Hematopoietic multipotent progenitor cell treated with erythropoietin and hydrocortisone succinate and interleukin-3 and kit ligand, for 8 days (in vitro differentiated cells): ENCODE measurements at regions not wholly inside any gene's neighbourhood (a gene's known extent, or its start where the extent isn't known, plus 50 kb on each side); places are given as distances from the start of the nearest gene placed in this dataset.

ENCODE experiments used
- DNase-seq: peaks from one replicate; pipeline ENCODE4 v3.0.0-alpha.2; 2015

- DNase-seq: no peak
These were observed 59.8 kb upstream of the FHIT start for GRCh38 chr3:61311044-61311443.

- no peak for DNase-seq
These were observed 64.6 kb upstream of the FHIT start for GRCh38 chr3:61315871-61316270.

- no peak for DNase-seq
These were observed 71.8 kb upstream of the FHIT start for GRCh38 chr3:61323094-61323493.

- no peak for DNase-seq
These were observed 80.8 kb upstream of the FHIT start for GRCh38 chr3:61331929-61332552.

GRCh38 chr3:61333192-61333961 lies 82.1 kb upstream of the FHIT start:
- no peak for DNase-seq

GRCh38 chr3:61334783-61335182 lies 83.5 kb upstream of the FHIT start:
- DNase-seq: no peak

- no peak for DNase-seq
These were observed 89.7 kb upstream of the FHIT start for GRCh38 chr3:61340931-61341461.

GRCh38 chr3:61343543-61343942 lies 92.3 kb upstream of the FHIT start:
- DNase-seq: no peak

- no peak for DNase-seq
These were observed 93.8 kb upstream of the FHIT start for GRCh38 chr3:61345020-61345419.

GRCh38 chr3:61347981-61348380 lies 96.7 kb upstream of the FHIT start:
- peak; percentile 79 for DNase-seq

GRCh38 chr3:61349717-61350116 lies 98.5 kb upstream of the FHIT start:
- no peak for DNase-seq

GRCh38 chr3:61350782-61351309 lies 99.6 kb upstream of the FHIT start:
- no peak for DNase-seq

- no peak for DNase-seq
These were observed 101.1 kb upstream of the FHIT start for GRCh38 chr3:61352306-61352705.

GRCh38 chr3:61353382-61353781 lies 102.1 kb upstream of the FHIT start:
- DNase-seq: no peak

GRCh38 chr3:61354604-61355003 lies 103.4 kb upstream of the FHIT start:
- DNase-seq: no peak

GRCh38 chr3:61356685-61357084 lies 105.4 kb upstream of the FHIT start:
- DNase-seq: no peak

- DNase-seq: no peak
These were observed 106.7 kb upstream of the FHIT start for GRCh38 chr3:61357902-61358301.

GRCh38 chr3:61358364-61358763 lies 107.1 kb upstream of the FHIT start:
- DNase-seq: no peak

GRCh38 chr3:61360297-61360965 lies 109.2 kb upstream of the FHIT start:
- no peak for DNase-seq

- no peak for DNase-seq
These were observed 118.4 kb upstream of the FHIT start for GRCh38 chr3:61369678-61370077.

GRCh38 chr3:61371123-61371522 lies 119.9 kb upstream of the FHIT start:
- DNase-seq: peak; percentile 45

GRCh38 chr3:61372723-61373122 lies 121.5 kb upstream of the FHIT start:
- no peak for DNase-seq

GRCh38 chr3:61378311-61378710 lies 127.1 kb upstream of the FHIT start:
- no peak for DNase-seq
